ENCODE measurements at regions not wholly inside any gene's neighbourhood (a gene's known extent, or its start where the extent isn't known, plus 50 kb on each side); places are given as distances from the start of the nearest gene placed in this dataset.

- ChIA-PET POLR2A (no interaction called here), CTCF (interaction anchor here (1.4 to 3.6 kb wide), 4 partner anchors 9 to 242 kb away, joined by 3 to 15 read pairs (median 8); no protein-coding TSS in a partner anchor)
- Mint-ChIP-seq H3K27me3 (peaks cover 5% of the 10 kb centered on the region), H3K9me3 (ENCODE audit: insufficient read depth) (peaks cover 2% of the 10 kb centered on the region), H3K4me1 (no peaks in the 10 kb centered on the region), H3K4me3 (no peak overlapping the region), H3K27ac (no peak overlapping the region)
- Histone ChIP-seq H3K9me3 (ENCODE audit: control extremely low read depth in 1 of 3, control insufficient read depth in 2 of 3, insufficient read depth in 1 of 3, low read length in 2 of 3) (peaks cover 0 to 4% (median 0%) of the 10 kb centered on the region in 3 donors), H3K4me1 (ENCODE audit: control insufficient read depth in 2 of 2, insufficient read depth in 2 of 2, low read length in 2 of 2) (no peaks in the 10 kb centered on the region), H3K4me3 (ENCODE audit: control extremely low read depth in 1 of 5, extremely low read depth in 1 of 5, insufficient read depth in 1 of 5, low read depth in 2 of 5, low read length in 4 of 5) (no peak overlapping the region), H4K20me1 (ENCODE audit: control insufficient read depth, insufficient read depth, low read length, poor library complexity, severe bottlenecking) (no peaks in the 10 kb centered on the region), H3K27ac (ENCODE audit: low read length in 2 of 2) (no peak overlapping the region), H3K36me3 (replicated peaks in 1 of 2; ENCODE audit: control extremely low read depth in 1 of 2, control insufficient read depth in 1 of 2, extremely low read depth in 1 of 2, insufficient read depth in 2 of 2, low read length in 1 of 2) (no peaks in the 10 kb centered on the region), H3K4me2 (replicated peaks; ENCODE audit: low read depth, low read length, poor library complexity, severe bottlenecking) (no peak overlapping the region), H3K9ac (ENCODE audit: low read length) (no peak overlapping the region), H3K27me3 (replicated peaks in 1 of 4; ENCODE audit: control extremely low read depth in 1 of 4, control insufficient read depth in 3 of 4, insufficient read depth in 4 of 4, low read length in 3 of 4) (no peaks in the 10 kb centered on the region), H3K79me2 (ENCODE audit: control insufficient read depth, insufficient read depth, low read length) (no peaks in the 10 kb centered on the region), H2AFZ (ENCODE audit: insufficient read depth, low read depth, low read length, poor library complexity, severe bottlenecking) (no peak overlapping the region)
- no CpG with 5 or more reads among the region's 1 CpG for WGBS (ENCODE audit: insufficient coverage)
- DNase-seq (peak; percentile 7), ATAC-seq (ENCODE audit: low read depth) (no peak)
- intact Hi-C loops (cut with micrococcal nuclease) = loop anchor here (1.0 kb wide), 1 partner anchor 242 kb away; no protein-coding TSS in a partner anchor
- TF ChIP-seq, protein P1, sequence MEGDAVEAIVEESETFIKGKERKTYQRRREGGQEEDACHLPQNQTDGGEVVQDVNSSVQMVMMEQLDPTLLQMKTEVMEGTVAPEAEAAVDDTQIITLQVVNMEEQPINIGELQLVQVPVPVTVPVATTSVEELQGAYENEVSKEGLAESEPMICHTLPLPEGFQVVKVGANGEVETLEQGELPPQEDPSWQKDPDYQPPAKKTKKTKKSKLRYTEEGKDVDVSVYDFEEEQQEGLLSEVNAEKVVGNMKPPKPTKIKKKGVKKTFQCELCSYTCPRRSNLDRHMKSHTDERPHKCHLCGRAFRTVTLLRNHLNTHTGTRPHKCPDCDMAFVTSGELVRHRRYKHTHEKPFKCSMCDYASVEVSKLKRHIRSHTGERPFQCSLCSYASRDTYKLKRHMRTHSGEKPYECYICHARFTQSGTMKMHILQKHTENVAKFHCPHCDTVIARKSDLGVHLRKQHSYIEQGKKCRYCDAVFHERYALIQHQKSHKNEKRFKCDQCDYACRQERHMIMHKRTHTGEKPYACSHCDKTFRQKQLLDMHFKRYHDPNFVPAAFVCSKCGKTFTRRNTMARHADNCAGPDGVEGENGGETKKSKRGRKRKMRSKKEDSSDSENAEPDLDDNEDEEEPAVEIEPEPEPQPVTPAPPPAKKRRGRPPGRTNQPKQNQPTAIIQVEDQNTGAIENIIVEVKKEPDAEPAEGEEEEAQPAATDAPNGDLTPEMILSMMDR (IDR thresholded peaks at IDR 0.05) = no peak
- no peak for TF ChIP-seq EZH2 (IDR thresholded peaks at IDR 0.05; ENCODE audit: borderline replicate concordance, insufficient read depth, low read depth, low read length, poor library complexity, severe bottlenecking)
Measured at GRCh38 chr4:114417214-114417613, 181.4 kb upstream of the UGT8 start.

- no peak for ATAC-seq (ENCODE audit: low read depth)
- Mint-ChIP-seq H3K9me3 (ENCODE audit: insufficient read depth) (no peaks in the 10 kb centered on the region), H3K27me3 (peaks cover 2% of the 10 kb centered on the region), H3K4me1 (no peaks in the 10 kb centered on the region), H3K27ac (no peak overlapping the region), H3K4me3 (no peak overlapping the region)
- no peak overlapping the region for H3K4me2 ChIP-seq (replicated peaks; ENCODE audit: low read depth, low read length, poor library complexity, severe bottlenecking)
- POLR2A ChIA-PET = no interaction called here
- H3K79me2 ChIP-seq (ENCODE audit: control insufficient read depth, insufficient read depth, low read length) = no peaks in the 10 kb centered on the region
- no peak overlapping the region for H3K27ac ChIP-seq (ENCODE audit: low read length in 2 of 2)
- no peak overlapping the region for H2AFZ ChIP-seq (ENCODE audit: insufficient read depth, low read depth, low read length, poor library complexity, severe bottlenecking)
- no peaks in the 10 kb centered on the region for H3K4me1 ChIP-seq (ENCODE audit: control insufficient read depth in 2 of 2, insufficient read depth in 2 of 2, low read length in 2 of 2)
- H4K20me1 ChIP-seq (ENCODE audit: control insufficient read depth, insufficient read depth, low read length, poor library complexity, severe bottlenecking) = no peaks in the 10 kb centered on the region
- no peak for DNase-seq
- WGBS (ENCODE audit: insufficient coverage) = 29% methylated on average over 1 of the region's 4 CpGs
- no peak overlapping the region for H3K9ac ChIP-seq (ENCODE audit: low read length)
- CTCF ChIA-PET = interaction anchor here (0.5 kb wide), 1 partner anchor 90 kb away, joined by 4 read pairs; no protein-coding TSS in a partner anchor
- TF ChIP-seq EZH2 (IDR thresholded peaks at IDR 0.05; ENCODE audit: borderline replicate concordance, insufficient read depth, low read depth, low read length, poor library complexity, severe bottlenecking) = no peak
- TF ChIP-seq, protein P1 (IDR thresholded peaks at IDR 0.05) = no peak
- intact Hi-C loops (cut with micrococcal nuclease) = no loop called here
- H3K9me3 ChIP-seq (ENCODE audit: control extremely low read depth in 1 of 3, control insufficient read depth in 2 of 3, insufficient read depth in 1 of 3, low read length in 2 of 3) = peaks cover 0 to 3% (median 0%) of the 10 kb centered on the region in 3 donors
- no peaks in the 10 kb centered on the region for H3K27me3 ChIP-seq (replicated peaks in 1 of 4; ENCODE audit: control extremely low read depth in 1 of 4, control insufficient read depth in 3 of 4, insufficient read depth in 4 of 4, low read length in 3 of 4)
- no peak overlapping the region for H3K4me3 ChIP-seq (ENCODE audit: control extremely low read depth in 1 of 5, extremely low read depth in 1 of 5, insufficient read depth in 1 of 5, low read depth in 2 of 5, low read length in 4 of 5)
- no peaks in the 10 kb centered on the region for H3K36me3 ChIP-seq (replicated peaks in 1 of 2; ENCODE audit: control extremely low read depth in 1 of 2, control insufficient read depth in 1 of 2, extremely low read depth in 1 of 2, insufficient read depth in 2 of 2, low read length in 1 of 2)
Measured at GRCh38 chr4:114420069-114420468, 178.5 kb upstream of the UGT8 start.
